ENCODE measurements at regions not wholly inside any gene's neighbourhood (a gene's known extent, or its start where the extent isn't known, plus 50 kb on each side); places are given as distances from the start of the nearest gene placed in this dataset.

DNA sequence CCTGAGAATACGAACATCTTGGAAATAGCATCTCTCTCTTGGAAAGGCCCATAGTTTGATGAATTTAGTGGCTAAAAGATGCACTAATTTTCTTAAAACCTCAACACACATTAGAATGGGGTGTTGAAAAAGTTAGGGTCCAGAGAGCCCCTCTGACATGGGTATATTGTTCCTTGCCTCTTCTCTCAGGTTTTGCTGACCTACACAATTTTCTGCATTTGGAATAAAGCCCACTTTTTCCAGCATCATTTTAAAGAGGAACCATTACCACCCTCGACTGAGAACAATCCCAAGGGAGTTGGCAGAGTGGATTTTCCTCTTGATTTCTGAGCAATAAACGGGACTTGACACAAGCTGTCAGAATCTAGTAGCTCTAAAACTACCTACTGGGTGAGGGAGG is 156.1 kb downstream of the PMP22 start:
- no peak for DNase-seq

DNA sequence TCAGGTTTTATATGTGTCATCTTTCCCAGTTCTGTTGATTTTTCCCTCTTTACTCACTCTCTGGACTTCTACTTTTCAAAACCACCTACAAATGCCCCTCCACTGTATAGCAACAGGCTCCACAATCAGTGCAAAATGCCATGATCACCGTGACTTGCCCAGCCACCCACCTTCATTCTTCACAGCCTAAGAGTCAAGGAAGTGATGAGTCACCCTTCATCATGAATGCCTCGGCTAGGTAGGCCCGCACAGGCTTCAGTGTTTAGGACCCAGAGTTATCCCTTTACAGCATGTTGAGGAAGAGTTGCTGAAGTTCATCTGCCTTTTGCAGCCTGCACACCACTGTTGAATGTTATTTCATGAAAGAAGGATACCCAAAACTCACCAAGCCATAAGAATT is 158.6 kb downstream of the PMP22 start:
- DNase-seq = no peak

DNA sequence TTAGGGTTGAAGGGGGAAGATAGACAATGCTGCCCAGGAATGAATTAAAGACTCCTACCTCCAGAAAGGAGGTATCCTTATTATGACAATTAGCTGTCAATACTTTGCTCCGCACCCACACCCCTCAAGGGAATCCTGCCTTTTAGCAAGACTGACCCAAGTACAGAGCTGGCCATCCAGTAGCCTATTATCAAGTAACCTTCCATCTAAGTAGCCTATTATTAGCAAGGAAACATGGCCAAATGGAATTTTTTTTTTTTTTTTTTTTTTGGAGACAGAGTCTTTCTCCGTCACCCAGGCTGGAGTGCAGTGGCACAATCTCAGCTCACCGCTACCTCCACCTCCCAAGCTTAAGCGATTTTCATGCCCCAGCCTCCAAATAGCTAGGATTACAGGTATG is 161.3 kb downstream of the PMP22 start:
- DNase-seq = no peak

DNA sequence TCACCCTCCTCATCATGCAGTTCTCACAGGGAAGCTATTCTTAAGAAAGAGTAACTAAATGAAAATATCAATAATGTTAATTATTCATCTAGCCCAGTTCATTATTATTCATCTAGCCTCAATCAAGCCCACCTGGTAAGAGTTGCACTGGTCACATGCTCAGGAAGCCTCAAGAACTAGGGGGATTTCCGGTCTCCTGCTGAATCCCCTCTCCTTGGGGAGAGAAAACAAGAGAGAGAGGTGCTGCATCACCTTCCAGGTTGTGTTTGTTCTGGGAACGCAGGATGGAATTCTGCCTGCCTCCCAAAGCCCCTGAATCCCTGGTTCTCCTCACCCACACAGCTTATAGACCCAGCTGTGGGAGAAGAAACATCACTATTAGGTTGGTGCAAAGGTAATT is 164.0 kb downstream of the PMP22 start:
- DNase-seq = no peak

DNA sequence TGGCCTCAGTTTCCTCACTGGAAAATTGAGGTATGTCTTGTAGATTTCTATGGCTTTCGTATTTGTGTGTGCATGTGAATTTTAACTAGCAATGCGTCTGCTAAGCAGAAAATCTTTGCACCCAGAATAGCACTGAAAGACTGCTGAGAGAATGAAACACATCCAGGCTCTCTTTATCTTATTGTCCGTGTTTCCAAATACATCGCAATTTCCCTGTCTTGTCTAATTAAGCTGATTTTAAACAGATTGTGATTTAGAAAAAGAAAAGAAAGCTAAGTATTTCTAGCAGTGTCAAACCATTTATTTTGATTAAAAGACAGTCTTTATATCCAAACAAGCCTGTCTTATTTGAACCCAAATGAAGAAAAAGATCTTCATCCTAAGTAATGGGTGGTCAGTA is 168.6 kb downstream of the PMP22 start:
- DNase-seq = no peak

DNA sequence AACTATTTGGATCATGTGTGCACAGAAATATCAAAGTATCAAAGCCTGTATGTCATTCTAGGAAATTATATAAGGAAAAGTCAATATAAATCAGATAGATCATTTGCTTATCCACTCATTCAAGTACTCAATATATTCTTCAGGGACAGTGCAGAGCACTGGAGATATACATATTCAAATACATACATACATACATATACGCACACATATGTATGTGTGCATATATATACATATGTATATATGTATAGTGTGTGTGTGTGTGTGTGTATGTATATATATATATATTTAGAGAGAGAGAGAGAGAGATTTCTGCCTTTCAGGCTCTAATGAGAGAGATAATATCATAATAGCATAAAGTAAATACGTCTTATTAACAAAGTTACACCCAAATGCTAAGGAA is 169.2 kb downstream of the PMP22 start:
- DNase-seq = no peak

DNA sequence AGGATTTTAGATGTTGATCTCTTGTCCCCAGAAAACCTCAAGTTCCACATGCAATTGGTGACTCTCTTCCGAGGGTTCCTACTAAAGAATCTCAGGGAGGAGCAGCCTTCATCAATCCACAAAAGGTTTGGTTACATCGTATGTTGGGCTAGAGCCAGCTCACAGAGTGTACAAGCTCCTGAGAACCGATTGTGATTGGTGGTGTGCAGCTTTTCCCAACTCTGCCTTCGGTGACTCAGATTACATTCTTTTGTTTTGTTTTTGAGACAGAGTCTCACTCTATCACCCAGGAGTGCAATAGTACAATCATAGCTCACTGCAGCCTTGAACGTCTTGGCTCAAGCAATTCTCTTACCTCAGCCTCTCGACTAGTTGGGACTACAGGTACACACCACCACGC is 172.4 kb downstream of the PMP22 start:
- DNase-seq = no peak

DNA sequence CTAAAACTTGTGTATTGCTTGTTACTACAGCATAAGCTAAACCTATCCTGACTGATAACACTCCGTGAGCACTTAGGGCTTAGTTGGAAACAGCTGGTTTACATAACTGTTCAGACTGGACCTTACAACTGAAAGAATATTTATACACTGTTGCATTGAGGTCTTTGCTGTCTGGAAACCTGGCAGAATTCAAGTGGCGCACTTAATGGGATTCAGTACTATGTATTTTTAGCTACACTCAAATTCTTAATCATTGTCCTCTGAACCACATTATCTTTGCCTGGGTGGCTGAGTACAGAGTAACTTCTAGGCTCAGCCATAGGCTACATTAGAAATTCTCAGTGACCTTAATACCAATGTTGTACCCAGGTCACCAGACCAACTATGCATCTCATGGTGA is 172.9 kb downstream of the PMP22 start:
- DNase-seq = no peak

DNA sequence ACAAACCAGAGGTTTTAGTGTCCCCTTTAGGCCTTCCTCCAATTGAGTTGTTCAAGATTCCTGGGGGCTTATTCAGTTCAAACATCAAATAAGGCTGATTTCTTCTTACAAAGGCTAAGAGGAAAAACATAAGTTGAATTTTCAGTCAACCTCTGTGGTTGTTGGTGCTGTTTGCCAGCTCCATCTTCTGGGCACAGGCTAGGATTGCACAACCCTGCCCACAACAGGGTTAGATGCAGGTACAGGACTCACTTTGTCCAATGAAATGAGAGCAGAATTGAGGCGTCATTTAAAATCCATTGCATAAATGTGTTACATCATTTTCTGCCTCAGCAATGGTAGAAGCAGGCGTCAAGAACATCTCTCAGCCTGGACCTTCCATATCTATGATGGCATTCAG is 173.3 kb downstream of the PMP22 start:
- DNase-seq = no peak

DNA sequence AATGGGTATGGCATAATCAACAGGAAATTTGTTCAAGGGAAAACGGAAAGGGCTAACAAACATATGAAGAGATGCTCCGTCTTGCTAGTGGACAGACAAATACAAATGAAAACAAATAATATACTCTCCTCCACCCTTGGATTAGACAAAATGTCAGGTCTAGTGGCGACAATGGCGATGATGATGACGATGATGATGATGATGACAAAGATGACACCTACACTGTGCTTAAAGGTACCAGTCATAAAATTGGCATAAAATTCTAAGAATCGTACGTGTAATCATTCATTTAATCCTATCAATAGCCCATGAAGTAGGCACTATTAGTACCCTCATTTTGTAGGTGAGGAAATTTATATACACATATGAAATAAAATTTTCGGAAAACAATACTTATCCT is 174.6 kb downstream of the PMP22 start:
- DNase-seq = no peak

DNA sequence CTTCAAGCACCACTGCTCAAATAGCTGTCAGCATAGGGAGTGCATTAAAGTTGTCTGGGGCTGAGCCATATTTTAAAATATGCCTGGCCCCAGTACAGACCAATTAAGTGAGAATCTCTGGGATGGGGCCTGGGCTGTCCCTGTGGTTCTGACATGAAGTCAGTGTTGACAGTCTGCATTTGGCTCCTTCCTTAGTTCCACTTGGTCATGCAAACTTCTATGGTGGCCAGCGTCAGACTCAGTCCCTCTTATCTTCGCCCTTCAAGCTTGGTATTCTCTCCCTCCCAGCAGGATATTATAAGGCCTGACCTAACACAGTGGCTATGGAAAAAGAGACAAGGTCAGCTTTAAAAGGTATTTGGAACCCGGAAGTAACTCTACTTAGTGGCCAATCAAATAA is 177.2 kb downstream of the PMP22 start:
- no peak for DNase-seq

DNA sequence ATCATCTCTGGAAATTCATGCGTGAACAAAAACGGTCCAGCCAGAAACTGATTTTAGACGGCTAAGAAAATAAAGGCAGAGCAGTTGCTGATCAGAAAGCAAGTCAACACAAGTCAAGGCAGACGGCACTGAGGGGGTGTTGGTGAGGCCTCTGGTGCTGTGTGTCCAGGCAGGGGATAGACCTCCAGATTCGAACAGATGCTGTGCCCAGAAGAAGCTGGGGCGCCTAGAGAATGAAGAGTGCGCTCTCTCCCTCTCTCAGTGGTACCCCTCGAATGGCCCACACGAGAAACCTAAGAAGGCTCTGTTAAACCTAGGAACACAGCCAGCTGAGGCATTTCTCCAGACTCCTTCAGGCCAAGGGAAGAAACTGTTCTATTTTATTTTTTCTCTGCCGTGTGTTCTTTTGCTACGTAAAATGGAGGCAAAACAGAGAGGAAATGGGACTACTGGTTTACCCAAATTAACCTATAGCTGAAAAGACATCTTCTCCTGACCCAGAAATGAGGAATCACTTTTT is 178.3 kb downstream of the PMP22 start:
- DNase-seq = no peak

DNA sequence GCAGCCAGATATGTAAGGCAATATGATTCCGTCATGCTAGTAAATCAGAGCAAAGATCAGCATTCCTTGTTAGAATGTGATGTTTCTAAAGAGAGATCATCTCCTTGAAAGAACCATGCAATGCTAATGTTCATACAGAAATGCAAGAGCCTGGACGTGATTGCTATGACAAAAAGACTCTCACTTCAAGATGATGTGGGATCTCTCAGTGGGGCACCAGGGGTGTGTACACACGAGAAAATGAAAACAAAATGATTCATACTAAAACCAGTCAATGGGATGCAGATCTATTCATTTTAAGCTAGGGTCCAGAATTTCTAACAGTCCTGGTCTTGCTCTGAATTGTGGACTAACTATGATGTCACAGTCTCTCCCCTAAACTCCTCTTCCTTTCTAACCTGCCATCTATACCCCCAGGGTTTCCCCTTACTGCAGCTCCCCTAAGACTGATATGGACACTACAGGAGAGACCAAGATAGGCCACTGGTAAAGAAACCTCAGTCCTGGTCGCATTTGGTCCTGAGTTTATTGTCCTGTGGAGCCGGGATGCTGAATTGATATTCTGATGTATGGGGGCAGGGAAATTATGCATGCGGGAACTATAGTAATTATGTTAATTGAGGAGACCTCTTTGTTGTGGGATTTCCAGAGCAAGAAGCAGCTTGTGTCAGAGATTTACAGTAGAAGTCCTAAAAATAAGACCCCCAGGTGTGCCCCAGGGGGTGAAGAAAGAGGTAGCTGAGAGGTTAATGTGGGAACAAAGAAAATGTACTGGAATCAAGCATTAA is 179.0 kb downstream of the PMP22 start:
- DNase-seq = no peak

DNA sequence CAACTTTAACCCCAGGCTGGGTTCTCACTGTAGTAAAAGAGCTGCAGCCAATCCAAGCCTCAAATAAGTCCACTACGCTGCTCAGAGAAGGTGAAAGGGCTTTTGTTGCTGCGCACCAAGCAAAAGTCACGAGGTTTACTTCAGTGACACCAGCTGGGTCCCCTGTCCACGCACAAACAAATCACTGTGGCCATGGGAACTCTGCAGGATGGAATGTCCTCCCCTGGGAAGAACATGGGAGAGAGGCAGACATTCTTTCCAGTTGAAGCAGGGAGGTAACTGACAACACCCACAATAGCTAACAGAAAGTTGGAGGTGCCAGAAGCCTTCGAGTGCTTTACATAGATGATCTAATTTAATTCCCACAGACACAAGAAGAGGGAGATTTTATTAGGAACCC is 181.9 kb downstream of the PMP22 start:
- DNase-seq = no peak

DNA sequence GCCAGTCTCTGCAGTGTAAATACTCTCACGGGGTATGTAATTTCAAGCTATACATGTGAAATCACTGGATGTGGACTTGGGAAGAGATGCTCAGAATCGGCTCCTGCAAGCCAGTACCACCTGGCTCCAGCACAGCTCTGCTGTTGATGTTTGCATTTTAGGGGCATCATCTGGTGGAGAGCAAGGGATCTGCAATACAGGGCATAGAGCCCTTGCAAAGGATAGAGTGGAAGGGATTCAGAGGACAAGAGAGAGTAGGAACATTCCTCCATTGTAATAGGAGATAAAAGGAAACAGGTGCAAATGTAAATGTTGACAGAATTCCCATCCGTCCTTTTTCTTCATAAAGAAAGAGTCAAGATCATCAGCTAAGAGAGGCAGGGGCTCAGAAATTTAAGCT is 184.1 kb downstream of the PMP22 start:
- no peak for DNase-seq

DNA sequence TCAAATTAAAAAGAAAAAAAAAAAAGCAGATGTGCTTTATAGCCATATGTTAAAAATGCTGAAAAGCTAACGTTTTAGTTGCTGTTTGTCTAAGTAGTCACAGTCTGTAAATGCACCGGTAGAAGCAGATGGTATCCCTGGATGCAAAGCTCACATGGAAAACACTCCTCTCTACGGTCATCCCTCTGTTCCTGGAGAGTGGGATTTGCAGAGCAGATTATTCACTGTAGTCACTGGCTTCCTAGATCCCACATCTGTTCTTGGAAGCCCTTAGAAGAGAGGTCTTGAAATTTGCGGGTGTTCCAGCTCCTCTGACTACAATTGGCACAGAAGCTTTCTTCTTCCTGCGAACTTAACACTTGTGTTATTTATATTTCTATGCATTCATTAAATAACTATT is 186.6 kb downstream of the PMP22 start:
- no peak for DNase-seq

DNA sequence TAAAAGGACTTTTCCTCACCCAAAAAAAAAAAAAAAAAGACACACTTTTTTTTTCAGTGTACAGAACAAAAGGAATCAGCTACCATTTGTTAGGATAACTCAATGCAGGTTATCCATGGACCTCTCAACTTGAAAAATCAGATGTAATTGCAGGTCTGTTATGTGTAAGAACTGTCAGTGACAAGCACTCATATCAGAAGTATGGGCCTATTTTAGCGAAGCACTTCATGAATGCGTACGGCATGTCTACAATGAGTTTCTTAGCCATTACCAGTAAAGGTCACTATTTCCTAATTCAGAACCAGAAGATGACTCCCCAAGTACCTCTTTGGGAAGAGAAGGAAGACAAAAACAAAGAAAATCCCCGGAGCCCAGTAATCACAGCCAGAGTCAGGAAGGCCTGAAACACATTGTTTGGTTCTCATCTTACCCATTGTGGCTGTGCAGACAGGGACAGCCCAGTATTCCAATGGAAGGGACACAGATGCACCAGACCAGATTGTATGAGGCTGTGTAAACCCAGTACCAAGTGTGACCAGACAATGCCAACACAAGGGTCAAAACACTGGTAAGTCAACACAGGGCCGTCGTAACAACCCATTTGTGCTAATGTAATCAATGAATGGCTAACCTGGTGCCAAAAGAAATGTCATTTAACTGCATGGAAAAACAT is 188.0 kb downstream of the PMP22 start:
- DNase-seq = no peak

DNA sequence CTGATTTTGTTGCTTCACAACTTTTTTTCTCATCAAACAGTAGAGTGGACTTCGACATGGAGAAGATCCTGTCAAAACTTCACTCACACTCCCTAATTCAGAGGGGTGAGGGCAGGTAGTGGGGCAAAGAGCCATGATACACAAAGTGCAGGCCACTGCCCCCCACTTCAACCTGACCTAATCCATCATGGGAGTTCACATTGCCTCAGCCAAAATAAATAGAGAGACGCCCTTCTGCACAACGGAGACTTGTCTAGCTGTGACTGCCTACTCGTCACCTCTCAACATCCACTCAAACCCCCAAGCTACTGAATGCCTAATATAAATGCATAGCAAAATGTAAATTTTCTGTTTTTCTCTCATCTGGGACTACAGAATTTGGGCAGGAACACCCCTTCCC is 213.2 kb downstream of the PMP22 start:
- DNase-seq = no peak

DNA sequence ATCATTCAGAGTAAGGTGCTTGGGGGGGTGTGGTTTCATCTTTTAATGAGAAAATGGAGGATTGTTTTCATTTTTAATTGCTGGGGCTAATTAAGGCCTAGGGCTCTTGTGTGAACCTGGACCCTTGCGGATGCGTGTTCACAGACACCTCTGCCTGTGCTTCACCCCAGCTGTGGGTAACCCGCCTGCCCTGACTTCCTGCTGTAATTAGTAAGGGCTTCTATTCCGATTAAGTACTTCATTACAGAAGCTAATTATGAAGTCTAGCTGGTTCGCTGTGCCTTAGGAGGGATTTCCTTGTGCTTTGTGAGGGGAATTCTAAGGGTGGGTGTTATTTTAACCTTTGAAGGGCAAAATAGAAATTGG is 215.3 kb downstream of the PMP22 start:
- no peak for DNase-seq

DNA sequence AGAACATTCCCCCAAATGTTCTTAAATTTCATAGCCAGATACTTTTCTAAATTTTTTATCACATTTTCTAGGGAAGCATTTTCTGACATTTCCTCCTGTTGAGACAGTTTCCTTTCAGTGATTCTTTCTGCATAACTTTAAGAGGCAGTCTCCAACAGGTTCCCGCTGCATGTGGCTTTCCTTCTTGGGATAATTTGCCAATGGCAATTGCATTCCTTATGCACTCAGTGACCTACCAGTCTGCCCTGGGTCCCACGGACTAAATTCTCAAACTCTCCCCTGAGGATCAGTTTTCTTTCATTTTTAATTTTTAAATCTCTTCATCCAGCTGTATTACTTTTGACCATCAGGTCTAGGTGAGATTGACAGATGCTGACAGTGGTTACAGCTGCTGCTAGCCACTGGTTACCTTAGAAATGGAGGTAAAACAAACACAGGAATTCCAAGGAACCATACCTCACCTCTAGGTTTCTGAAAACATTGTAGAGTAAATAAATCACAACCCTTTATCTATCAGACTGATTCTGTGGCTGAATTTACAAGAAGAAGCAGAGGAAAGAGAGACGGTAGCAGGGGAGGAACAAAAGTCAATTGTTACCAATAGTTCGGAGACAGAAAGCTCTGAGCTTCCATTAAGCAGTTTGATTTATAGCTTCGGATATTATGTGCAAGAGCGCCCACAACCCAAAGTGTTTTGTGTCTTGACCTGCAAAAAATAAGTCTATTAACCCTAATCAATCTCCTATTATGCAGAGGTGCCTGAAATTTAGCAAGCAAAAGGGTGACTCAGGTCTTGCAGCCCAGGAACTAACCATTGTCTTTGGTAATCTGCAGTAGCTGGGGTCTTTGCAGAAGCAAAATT is 216.0 kb downstream of the PMP22 start:
- no peak for DNase-seq

DNA sequence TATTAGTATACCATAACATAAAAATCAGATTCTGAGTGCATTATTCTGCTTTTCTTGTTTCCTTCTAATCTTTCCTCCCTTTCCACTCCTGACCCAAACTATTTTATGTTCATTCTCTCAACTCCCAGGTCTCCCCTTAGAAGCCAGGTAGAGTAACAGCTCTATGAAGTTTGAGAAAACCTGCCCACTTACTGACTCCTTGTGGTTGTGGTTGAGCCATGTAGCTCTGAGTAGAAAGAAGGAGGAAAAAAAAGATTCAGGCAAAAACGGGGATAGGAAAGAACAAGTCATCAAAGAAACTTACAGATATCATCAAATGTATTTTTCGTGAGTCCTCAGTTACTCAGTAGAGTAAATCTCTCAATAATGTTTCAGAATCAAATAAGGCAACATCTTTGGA is 216.7 kb downstream of the PMP22 start:
- DNase-seq = no peak

DNA sequence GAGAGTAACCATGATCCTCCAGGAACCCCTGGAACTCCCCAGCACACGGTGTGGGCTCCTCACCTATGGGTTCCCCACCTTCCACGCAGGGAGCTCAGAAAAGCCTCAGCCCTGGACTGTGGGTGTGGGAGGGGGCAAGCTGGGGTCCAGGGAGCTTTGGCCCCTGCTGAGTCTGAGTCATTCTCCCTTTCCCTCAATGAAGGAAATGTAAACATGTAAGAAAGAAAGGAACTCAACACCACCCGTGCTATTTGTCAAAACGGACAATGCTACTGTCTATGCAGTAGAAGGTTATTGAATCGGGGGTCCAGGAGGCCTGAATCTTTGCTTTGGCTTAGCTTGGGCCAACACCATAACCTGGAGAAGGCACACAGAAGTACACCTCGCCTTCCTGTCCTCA is 222.8 kb downstream of the PMP22 start:
- no peak for DNase-seq

DNA sequence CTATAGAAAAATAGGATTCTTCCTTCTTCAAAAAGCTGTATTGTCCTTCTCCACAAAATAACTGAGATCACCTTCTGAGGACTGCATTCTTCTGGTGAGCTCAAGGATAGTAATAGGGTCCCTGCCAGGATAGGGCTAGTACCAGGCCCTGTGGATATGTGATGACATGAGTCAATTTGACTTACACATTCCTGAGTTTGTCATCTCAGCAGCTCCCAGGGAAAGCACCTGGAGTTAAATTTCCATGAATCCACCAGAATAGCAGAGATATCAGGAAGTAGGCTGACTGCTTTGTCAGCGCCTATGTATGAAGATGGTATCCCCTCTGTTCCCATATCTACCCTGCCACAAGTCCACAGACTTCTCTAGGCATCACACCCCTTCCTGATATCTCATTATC is 225.8 kb downstream of the PMP22 start:
- DNase-seq = no peak

DNA sequence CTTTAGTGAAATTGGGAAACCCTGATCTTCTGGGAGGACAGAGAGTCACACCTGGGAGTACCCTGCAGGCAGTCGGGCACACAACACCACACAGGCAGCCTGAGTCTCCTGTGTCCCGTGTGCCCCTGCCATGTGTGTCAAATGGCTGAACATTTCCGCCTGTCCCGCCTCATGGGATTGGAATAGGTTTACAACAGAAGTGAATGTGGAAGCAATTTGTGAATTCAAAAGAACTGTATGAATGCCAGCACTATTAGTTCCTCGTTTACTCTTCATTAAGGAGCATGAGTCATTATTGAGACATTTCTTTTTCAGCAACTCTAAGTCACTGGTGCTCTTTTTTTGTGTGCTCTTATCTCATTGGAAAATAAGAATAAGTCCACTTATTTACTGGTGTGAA is 226.5 kb downstream of the PMP22 start:
- DNase-seq = no peak
